HG03095 (cell line): ENCODE measurements at regions not wholly inside any gene's neighbourhood (a gene's known extent, or its start where the extent isn't known, plus 50 kb on each side); places are given as distances from the start of the nearest gene placed in this dataset.

Source experiments
- ATAC-seq: cut with Tn5 transposase; IDR thresholded peaks from one replicate; pipeline ENCODE4 v1.9.1; 2021; ENCODE audit warnings: moderate library complexity; ENCODE audit not compliant: unreplicated experiment

DNA sequence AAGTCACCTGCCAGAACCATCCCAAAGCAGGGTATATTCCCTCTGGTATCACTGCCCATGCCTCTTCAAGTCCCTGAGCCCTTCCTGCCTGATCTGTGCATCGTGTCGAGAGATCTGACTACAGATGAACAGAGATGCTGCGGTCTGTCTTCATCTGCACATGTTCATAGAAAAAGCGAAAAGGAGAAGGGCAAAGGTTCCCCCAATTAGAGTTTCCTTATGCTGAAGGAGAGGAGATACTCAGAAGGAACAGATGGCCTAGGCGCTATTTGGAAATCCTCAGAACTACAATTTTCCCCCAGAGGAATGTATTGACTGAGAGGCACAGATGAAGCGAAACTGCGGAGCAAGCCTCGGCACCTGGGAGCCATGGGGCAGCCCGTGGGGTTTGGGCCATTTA lies 170.9 kb downstream of the SEC61B start:
- ATAC-seq: no peak

DNA sequence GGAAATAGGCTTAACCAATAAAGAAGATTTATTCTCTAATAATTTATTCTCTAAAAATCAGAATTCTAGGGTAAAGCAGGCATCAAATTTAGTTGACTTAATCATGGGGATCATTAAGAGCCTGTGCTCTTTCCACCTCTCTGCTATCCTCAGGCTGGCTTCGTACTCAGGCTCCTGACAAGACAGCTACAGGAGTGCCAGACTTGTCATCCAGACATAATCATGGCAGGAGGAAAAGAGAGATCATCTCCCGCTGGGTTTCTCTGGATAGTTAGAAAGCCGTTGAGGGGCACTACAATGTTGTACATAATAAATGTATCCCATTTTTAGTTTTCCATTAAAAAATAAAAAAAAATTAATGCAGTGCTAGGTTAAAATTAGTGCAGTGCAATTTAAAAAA lies 171.9 kb downstream of the SEC61B start:
- ATAC-seq: no peak

DNA sequence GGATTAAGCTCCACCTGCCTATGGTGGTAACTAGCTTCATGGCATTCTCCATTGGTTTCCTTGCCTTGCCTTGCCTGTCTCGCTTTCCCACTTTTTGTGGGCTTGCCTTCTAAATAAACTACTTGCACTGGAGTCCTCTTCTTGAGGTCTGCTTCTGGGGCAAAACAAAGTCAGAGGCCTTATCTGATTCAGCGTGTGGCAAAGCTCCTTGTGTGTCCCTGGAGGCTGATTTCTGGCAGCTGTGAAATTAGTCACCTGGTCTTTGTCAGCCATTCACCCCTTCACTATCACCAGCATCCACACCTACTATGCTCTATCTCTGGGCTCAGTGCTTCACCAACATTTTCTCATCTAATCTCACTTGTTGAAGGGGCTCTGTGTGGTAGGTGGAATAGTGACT lies 176.2 kb downstream of the SEC61B start:
- ATAC-seq: no peak

DNA sequence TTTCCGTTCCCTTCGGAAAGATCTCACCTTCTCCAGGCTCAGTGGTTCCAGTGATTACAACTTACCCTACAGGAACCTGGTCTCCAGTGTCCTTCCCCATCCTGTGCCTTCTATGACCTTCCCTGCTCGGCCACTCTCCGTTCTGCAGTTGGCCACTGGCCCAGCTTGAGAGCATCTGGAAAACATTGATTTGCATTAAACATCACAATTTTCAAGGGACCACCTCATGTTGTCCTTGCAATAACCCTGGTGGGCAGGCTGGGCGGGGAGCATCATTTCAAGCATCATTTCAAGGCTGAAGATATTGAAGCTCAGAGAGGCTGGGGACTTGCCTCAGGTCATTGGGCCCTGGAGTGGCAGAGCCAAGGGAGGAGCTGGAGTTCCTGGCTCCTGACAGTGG lies 177.4 kb downstream of the SEC61B start:
- no peak for ATAC-seq

DNA sequence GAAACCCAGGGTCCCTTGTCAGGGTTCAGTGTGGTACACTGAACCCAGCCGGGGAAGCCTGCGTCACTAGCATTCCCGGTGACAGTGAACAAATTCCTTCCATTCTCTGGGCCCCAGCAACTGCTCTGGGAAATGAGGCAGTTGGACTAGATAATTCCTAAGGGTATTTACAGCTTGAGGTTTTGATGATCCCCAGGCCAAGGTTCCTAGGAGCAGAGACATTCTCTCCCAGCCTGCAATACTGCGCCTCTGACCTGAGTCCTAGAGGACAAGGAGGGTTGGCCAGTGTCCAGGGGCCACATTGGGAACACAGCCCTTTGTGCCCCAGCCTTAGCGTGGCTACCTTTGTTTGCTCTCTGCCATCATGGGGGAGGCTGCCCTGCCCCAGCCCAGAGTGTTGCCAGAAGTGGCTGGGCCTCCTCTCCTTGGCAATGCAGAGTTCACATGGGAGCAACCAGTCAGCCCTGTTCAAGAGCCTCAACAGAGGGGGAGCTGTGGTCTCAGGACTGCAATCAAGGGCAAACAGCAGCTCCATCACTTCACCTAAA lies 178.2 kb downstream of the SEC61B start:
- ATAC-seq: no peak

DNA sequence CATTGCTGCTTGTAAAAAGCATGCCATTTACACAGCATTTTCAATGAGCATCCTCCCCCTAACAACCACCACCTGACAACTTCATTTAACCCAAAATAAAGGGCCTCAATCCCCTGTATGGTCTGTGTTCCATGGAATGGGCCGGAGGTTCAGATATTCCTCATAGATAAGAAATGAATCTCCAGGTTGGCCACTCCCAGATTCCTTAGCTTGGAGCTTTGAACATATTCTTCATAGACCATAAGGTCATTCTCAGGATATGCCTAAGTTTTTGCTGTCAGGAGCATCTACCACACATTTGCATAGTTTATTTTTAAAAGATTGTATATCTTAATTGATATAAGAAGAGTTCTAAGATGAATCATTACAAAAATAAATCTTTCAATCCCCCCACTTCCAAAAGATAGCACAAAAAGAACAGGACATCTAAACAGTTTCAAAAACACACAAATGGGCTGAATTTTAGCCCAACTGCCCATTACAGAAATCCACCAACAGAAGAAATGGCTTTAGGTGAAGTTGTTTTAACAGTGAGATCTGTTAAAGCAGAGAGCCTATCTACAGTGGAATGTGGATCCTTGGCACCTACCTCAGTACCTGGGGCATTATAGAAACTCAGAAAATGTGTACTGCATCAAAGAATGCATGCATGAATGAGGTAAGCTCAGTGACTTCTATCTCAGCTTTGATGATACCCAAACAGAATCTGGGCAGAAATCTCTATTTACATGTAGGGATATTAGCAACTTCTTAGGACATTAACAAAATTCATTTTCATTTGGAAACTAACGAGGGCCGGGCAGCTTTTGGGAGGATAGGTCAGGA lies 179.8 kb downstream of the SEC61B start:
- no peak for ATAC-seq

DNA sequence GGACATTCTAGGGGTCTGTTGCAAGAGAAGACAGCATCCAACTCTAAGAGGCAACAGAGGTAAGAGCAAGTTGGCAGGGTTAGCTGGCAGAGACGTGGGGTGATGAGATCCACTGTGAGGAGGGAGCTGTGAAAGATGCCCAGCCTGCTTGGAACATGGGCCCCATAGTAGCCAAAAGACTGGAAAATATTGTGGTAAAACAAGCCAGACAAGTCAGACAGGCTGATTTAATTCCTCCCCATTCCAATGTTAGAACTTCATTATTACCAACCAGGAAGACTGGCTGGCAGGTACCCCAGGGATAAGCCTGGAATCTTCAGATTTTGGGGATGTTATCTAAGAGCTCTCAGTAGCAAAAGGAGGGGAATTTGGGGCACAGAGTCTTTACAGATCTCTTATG lies 181.3 kb downstream of the SEC61B start:
- no peak for ATAC-seq

DNA sequence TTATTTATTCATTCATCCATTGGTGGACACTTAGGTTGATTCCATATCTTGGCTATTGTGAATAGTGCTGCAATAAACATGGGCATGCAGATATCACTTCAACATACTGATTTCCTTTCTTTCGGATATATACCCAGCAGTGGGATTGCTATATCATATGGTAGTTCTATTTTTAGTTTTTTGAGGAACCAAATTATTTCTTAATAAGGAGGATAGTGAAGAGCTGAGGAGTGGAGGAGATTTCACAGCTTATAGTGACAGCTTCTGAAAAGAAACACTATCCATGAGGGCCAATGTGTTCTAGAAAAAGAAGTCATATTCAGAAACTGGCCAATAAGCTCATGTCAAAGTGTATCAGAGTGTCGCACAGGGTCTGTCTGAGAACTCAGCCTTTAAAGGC lies 183.3 kb downstream of the SEC61B start:
- no peak for ATAC-seq

DNA sequence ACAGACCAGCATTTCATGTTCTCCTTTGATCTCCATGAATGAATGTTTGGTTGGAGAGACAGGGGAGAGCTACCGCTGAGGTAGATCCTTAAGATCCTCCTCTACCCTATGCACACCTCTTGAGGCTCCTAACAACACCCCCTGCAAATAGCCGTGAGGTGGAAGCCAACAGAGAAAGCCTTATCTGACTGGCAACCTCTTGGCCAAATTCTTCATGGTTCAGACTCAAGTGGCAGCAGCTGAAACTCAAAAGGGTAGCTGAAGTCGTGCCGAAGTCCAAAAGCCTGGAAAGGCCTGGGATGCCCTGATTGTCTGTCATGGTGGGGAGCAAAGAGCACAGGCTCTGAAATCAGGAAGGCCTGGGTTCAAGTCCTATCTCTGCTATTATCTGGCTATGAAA lies 184.9 kb downstream of the SEC61B start:
- ATAC-seq: no peak

DNA sequence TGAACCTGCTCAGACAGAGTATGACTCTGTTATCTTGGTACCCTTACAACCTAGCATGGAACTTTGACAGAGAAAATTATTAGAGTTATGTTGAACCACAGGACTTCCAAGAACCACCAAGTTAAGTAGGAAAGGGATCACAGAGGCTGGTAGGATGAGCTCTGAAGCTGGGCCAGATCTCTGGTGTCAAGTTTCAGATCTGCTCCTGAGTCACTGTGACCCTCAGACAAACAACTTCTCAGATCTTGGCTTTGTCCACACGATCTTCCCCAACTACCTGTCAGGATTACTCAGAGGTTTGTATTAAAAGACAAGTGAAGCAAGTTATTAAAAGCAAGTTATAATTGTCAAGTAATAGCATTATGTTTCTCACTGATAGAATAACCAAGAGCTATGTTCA lies 189.0 kb downstream of the SEC61B start:
- no peak for ATAC-seq

DNA sequence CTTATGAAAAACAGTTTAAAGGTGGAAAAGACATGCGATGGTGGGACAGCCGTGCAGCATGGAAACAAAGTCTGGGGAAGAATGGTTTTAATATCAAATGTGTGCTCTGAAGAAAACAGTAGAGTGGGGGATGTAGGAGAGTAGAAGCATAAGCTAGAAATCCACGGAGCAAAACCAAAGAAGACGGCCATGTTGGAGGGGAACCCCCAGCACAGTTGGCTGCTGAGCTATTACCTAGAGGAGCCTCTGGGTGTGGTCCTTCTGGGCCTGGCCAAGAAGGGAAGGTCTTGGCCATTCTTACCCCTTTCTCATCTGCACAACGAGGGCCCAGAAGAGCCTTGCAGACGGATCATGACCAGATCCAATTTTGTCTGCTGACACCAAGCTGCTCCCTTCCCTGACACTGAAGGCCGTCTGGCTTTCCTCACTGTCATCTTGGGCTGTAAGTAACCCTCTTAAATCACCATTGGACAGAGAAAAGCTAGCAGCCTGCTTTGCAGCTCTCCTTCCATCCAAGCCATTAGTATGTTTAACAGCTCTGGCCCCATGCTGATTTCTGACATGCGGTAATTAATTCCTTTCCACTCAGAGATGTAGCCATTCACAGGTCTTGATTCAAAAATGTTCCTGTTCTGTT lies 189.5 kb downstream of the SEC61B start:
- ATAC-seq: no peak

DNA sequence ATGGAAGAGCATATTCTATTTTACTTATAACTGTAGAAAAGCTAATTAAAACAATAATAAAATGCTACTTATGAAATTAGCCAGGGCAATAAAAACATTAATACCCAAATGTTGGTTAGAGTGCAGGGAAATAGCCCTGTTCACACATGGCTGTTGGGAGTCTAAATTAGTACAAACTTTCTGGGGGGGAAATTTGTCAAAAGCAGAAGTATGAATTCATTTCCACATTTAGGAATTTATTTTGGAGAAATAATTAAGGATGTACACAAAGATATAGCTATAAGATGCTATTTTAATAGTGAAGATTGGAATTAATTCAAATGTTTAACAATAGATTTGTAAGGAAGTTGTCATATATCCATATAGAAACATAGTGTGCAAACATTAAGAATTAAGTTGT lies 190.5 kb downstream of the SEC61B start:
- ATAC-seq: no peak

DNA sequence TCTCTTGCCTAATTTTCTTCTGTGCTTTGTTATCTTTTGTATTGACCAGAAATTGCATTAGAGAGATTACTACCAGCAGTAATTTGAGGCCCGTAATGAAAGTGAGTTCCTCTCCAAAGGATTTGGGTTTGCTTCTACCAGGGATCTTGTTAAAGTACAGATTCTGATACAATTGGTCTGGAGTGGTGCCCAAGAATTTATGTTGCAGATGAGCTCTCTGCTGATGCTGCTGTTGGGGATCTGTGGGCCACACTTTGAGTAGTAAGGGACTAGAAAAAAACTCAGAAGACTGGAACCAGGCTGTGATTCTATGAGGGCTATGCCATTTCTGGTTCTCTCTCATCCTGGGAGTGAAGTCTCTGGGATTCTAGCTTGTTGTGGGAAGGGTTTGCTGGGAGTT lies 192.2 kb downstream of the SEC61B start:
- no peak for ATAC-seq

DNA sequence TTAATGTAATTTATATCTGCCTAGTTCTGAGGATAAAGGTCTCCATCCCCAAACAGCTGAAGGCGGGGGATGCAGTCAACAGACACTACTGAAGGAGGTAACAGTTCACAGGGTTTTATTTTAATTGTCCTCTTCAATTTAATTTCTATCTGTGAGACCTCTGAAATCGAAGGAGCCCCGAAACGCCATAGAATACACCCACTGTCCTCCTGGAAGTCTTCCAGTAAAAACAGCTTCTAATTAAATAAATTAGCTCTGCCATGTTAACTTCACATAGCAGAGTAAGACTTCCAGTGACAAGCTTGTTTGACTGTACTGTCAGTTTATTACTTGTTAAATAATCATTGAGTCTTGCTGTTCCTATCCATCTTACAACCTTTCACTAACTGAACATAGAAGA lies 193.5 kb downstream of the SEC61B start:
- ATAC-seq: no peak

DNA sequence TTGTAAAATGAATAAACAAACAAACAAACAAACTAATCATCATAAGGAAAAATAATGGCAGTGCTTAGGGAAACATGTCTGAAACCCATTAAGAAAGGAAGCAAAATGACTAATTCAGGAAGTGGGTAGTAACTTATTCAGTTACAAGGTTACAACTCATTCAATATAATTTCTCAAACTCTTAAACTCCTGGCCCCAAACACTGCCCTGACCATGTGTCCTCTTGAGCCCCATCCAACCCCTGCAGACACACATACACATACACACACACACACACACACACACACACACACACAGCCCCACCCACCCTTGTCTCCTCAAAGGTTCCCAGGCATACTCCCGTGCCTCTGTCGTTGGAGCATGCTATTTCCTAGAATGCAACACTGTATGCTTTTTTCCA lies 193.9 kb downstream of the SEC61B start:
- no peak for ATAC-seq

DNA sequence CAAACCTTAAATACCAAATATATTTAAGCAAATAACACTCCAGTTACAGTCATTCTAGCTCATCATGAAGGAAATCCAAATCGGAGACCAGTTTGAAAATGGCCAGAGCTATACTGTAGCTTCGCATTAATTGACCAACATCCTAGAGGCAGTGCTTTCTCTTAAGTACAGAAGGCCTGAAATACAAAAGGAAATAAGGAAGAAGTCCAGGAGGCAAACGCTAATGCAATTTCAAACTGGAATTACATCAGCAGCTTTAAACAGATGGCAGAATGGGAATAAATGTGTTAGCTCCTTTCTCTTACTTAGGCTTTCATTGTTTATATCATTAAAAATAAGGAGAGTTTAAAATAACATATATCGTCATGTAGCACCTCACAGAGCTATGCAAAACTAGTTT lies 197.0 kb downstream of the SEC61B start:
- no peak for ATAC-seq

DNA sequence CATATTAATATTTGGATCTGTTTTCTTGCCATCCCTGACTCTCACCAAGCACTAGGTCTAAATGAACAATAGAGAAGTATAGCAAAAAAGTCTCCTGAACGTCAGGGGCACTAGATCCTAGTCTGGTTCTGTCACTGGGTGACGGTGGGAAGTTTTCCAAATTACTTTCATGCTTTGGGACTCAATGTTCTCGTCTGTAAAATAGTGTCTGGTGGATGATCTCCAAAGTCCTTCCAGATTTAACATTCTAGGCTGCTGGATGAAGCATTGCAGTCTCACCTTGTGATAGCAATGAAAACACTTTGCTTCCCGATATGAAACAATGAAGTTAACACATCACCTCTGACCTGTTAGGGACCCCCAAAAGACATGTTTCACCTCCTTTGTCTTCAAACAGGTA lies 199.3 kb downstream of the SEC61B start:
- no peak for ATAC-seq

DNA sequence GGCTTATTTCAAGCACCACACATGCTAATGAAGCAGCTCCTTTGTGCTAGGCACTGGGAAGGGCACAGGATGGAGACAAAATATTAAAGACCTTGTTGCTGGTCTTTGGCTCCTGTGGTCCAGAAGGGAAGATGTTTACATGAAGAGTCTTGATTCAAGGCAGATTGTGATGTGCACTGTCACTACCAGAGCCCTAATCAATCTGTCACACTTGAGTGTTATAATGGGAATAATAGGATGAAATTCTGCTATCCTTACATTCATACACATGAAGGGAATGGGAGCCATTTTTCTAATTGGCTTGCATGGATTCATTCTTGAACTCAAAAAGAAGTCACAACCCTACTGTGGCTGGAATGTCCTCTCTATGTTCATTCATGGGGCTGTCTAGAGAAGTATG lies 203.0 kb downstream of the SEC61B start:
- ATAC-seq: no peak

DNA sequence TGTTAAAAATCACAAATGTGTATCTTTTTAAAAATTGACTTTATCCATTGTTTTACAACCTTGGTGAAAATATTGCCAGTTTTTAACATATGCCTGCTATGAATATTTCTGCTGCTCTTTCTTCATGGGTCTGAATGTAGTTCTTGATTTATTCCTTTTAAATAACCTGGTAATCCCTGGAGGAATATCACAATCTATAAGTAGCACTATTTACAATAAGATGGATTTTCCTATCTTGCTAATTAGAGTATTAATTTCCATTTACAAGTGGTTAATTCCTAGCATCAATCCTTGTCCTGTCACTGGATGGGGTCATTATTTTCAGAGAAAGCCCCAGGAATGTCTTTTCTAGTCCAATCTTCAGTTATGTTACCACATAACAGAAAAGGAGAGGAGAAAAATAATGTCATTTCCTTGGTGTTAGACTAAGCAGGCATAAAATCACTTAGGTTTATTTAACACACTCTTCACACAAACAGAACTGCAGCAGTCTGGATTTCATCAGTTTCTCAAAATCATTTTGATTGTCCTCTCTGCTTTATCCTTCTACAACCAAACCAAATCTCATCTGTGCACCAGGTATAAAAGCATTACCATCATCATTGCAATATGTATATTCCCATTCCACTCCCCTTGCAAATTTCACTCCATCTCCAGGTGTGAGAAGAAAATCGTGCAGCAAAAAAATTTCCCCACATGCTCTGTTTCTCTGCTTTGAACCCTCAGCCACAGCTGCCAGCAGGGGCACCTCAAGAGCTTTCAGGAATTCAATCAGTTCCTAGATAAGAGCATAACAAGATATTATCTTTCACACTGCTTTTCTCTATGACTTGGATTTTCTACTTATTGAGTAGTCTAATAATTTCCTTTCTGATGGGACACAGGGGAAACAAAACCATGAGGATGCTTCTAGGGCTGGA lies 204.1 kb downstream of the SEC61B start:
- ATAC-seq: no peak

DNA sequence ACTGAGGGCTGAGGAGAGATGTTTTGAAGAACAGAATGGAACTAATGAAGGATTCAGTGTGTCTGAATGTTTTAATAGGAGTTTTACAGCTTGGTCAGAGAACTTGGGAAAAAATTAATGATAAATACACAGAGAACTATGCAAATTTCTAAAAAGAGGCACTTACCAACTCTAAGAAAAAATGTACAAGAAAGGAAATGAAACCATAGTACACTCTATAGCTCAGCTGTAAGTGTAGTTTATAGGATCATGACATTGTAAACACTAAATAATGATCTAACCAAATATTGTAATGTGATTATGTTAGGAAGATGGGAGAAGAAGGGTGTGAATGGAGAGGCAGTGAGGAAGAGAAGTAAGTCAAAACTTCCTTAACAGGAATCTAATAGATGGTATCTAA lies 205.2 kb downstream of the SEC61B start:
- no peak for ATAC-seq

DNA sequence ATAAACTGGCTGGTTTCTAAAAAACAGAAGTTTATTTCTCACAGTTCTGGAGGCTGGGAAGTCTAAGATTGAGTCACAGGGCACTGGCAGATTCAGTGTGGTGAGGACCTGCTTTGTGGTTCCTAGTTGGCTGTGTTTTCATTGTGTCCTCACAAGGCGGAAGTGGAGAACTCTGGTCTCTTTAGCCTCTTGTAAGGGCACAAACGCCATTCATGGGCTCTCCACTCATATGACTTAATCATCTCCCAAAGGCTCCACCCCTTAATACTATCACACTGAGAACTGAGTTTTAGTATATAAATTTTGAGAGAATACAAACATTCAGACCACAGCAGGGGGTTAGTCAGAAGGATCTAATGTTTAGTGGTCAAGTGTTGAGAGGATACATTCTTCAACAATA lies 208.2 kb downstream of the SEC61B start:
- no peak for ATAC-seq
